Suppressor macrophage treated with lipopolysaccharide for 4 hours (primary cell): ENCODE measurements at regions not wholly inside any gene's neighbourhood (a gene's known extent, or its start where the extent isn't known, plus 50 kb on each side); places are given as distances from the start of the nearest gene placed in this dataset.
"Not testable (repeated sequence)": the region's sequence is repeated elsewhere in the genome, so short reads cannot be mapped to it uniquely, and the experiment has no call there.

Experiments
- DNase-seq: peaks from one replicate; pipeline ENCODE4 v3.0.0-alpha.2; 2020

- no peak for DNase-seq
Measured at GRCh38 chr15:69874321-69874720, 223.4 kb downstream of the TLE3 start.

GRCh38 chr15:69876064-69876940, 221.4 kb downstream of the TLE3 start:
- no peak for DNase-seq

- not testable (repeated sequence) for DNase-seq
Measured at GRCh38 chr15:69879963-69880362, 217.8 kb downstream of the TLE3 start.

- DNase-seq: no peak
Measured at GRCh38 chr15:69880571-69881301, 217.0 kb downstream of the TLE3 start.

DNA sequence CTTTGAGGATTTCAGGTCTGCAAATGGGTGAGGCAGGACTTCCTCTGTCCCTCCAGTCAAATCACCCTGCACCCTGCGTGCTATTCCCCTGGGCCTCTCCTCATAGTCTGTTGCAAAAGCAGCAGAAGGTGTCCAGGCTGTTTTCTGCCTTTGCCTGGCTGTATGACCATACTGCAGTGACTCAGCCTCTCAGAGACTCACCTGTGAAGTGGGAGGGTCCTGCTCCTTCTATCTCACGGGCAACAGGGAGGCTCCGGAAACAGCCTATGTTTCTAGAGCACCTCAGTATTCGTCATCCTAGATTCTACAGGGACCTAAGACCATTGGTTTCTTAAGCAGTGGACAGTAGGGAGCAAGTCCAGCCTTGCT, 216.4 kb downstream of the TLE3 start:
- no peak for DNase-seq

GRCh38 chr15:69881766-69882165, 216.0 kb downstream of the TLE3 start:
- no peak for DNase-seq

- DNase-seq: no peak
Measured at GRCh38 chr15:69883306-69883705, 214.4 kb downstream of the TLE3 start.

DNA sequence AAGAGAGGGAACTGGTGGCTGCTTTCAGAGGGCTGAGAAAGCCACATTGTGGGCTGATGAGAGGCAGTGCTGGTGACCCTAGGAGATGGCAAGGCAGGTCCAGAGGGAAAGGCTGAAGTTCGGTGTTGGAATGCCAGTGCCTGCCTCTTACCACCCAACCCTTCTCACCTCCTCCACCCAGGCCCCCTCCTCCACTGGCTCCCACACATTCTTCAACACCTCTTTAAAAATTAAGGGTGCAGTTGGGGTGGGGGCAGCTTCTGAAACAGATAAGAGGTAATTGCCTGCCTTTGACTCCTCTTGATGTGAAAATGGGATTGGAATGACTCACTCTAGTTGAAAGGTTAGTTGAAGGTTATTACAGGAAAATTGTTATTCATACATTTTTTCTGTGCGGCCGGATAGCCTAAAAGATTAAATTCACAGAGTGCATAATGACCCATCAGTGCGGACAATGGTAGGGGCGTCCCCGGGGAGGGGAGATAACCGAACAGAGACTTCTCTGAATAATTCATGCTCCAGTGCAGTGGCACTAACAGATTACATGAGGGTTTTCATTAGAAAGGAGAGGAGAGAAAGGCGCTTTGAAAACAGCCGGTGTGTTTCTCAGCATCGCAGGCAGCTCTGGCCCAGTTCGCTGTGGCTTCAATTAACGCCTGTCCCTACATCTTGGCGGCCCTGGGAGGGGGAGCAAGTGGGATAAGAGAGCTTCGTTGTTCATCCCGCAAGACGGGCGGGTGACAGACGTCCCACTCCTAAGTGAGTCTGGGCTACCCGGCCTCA, 212.4 kb downstream of the TLE3 start:
- no peak for DNase-seq

DNA sequence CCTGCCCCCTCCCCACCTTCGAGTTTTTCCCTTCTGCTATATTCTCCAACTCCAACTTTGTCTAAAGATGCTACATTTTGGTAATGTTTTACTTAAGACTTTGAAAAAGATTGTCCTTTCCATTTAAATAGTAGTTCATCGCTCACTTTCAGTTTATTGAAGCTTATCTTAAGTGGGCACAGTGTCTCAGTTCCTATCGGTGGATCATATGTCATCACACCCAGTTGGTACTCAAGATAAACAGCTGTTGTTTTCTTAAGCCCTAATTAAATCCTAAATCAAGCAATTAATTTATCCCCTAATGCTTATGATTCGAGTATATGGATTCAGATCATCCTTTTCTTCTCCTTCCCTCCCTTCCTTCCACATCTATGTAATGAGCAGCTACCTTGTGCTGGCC, 210.7 kb downstream of the TLE3 start:
- no peak for DNase-seq

DNA sequence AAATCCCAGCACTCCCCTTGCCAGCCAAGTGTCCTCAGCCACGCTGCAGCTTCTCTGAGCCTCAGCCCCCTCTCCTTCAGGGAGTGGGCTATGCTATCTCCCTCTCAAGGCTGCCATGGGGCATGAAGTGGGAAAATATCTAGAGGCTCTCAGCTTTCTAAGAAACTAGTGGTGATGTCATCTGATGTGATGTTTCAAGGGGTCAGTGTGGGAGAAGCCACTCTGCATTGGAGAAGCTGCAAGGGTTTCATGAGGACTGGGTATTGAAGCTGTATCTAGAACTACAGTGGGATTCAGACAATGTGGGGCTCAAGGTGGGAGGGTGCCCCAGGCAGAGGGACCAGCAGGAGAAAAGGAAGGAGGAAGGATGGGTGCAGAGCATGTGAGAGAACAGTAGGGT, 210.2 kb downstream of the TLE3 start:
- no peak for DNase-seq

GRCh38 chr15:69888406-69888805, 209.3 kb downstream of the TLE3 start:
- DNase-seq: no peak

- DNase-seq: no peak
Measured at GRCh38 chr15:69891070-69891536, 206.6 kb downstream of the TLE3 start.

DNA sequence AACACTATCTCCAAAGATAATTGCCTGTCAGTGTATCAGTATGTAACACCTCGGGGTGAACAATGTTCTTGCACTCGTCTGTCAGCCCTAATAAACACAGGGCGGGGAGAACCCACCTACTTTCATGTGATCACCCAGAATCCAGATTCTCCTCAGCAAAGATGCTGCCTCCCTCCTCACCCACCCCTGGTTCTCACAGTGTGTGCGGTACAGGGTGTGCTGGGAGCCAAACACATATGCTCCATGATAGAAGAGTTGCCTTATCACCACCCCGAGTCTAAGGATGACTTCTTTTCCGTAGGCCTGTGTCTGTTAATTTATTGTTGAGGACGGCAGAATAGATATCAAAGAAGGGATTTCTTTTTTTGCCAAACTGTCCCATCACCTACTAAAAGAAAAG, 206.1 kb downstream of the TLE3 start:
- no peak for DNase-seq

GRCh38 chr15:69892351-69892750, 205.4 kb downstream of the TLE3 start:
- no peak for DNase-seq

GRCh38 chr15:69893086-69893485, 204.6 kb downstream of the TLE3 start:
- DNase-seq: no peak

GRCh38 chr15:69893863-69894262, 203.9 kb downstream of the TLE3 start:
- DNase-seq: no peak

- no peak for DNase-seq
Measured at GRCh38 chr15:69895202-69895601, 202.5 kb downstream of the TLE3 start.

DNA sequence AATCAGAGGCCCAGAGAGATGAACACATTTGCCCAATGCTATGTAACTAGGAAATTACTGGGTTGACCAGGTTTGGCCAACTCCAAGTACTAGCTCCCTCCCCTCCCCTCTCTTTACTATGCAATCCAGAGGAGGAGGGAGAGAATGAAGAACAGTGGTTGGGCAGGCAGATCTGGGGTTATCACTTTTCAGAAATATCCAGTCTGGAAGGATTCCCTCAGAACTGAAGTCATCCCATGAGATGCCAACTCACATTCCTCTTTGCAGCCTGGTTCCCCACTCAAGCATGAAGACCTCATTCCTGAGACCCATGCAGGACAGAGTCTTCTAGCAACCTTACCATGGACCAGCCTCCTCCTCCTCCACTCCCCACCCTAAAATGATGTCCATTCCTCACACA, 201.1 kb downstream of the TLE3 start:
- no peak for DNase-seq

GRCh38 chr15:69897061-69897460, 200.7 kb downstream of the TLE3 start:
- no peak for DNase-seq

DNA sequence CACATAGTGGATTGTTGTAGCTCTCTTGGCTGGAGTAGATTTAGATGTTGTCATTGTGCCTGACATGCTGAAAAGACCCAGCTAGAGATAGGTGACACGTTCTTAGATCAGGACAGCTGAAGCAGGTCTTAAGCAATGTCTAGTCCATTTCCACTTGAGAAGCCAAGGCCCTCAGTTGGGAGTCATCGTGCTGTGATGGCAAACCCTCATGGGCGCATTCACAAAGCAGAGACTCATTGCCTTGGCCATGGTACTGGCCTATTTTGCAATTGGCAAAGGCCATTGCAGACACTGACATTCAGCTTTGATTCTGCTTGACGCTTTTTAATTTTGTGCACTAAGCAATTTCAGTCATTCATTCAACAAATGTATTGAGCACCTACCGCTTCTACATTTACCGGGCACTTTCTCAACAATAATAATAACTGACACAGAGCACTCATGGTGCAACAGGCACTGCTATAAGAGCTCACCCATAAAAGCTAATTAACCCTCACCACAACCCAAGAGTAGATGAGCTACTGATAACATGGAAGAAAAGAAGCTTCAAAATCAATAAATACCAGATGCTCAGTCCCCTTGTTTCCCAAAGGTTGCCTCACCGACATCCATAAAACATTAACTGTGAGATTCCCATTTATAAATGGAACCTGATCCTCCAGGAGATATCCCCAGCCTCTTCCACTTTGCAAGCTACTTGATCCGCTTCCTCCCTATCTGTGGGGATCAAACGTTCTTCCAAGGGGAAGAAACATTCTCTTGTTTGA, 200.1 kb downstream of the TLE3 start:
- DNase-seq: no peak

DNA sequence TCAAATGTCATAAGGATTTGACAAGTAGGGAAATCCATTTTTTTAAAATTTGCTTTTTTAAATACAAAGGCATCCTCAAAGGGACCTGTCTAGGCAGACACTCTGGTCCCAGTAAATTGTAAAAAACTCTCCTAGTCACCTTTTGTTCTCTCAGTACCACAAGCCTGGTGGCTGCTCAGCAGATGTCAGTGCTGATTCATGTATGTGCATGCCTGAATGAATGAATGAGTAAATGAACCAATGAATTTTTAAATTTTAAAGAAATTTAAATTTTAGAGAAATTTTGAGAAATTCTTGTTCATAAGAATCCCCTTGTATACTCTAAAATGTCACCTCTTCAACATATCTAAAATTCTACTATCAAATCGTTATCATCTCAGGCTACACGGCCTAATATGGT, 199.5 kb downstream of the TLE3 start:
- no peak for DNase-seq

DNA sequence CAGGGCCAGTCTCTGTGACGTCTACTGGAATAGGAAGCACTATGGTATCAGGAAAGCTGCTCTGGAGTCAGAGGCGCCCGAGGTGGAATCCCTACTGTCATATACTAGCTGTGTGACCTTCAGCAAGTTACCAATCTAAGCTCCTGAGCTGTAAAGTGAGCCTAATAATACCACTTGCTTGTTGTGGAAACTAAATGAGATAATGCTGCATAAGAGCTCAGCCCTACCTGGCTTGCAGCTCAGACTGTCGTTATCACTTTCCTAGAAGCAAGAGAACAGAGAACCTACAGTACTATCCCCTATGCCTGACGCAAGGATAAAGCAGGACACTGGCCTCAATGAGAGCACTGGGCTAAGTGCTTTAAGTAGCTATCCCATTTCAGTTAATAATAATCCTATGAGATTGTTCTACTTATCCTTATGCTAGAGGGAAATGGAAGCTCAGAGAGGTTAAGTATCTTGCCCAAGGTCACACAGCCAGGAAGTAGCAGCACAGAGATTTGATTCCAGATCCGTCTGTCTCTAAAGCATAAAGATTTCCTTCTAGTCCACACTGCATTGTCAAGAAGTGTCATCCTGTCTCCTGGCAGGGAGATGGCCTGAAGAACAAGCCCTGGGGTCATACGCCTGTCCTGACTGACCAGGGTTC, 195.2 kb downstream of the TLE3 start:
- no peak for DNase-seq
